Endothelial cell of umbilical vein (primary cell): ENCODE measurements at regions not wholly inside any gene's neighbourhood (a gene's known extent, or its start where the extent isn't known, plus 50 kb on each side); places are given as distances from the start of the nearest gene placed in this dataset.

Source experiments
- BruUV-seq: library from RNA; stranded (reverse); fragments of 400-500 nt; replicated peaks from 2 replicates; lab custom pipeline; 2021; lab: Mats Ljungman, UMichigan
- CTCF ChIA-PET: fragments of 300-600, 350-600 bp; sonication (Branson Sonifier 250); formaldehyde crosslinking; loops from one replicate; lab custom pipeline; 2021; ENCODE audit warnings: antibody characterized with exemption, inconsistent platforms; lab: Charles Lee
- POLR2A ChIA-PET: fragments of 300-600, 350-600 bp; sonication (Branson Sonifier 250); formaldehyde crosslinking; loops from one replicate; lab custom pipeline; 2021; ENCODE audit warnings: antibody characterized with exemption, inconsistent platforms; lab: Charles Lee
- DNase-seq: peaks from one replicate; pipeline ENCODE4 v3.0.0-alpha.2; 2011; ENCODE audit warnings: low read depth, low spot score
- FAIRE-seq: peaks from 2 replicates; lab custom pipeline; 2011; peaks lifted over from hg19 to GRCh38; lab: Jason Lieb, UNC
- H2AFZ ChIP-seq: 2 replicates; pipeline ENCODE4 v1.6.0; 2012; ENCODE audit warnings: low read depth, low read length, control low read depth, inconsistent platforms
- H3K27ac ChIP-seq: 2 replicates; pipeline ENCODE4 v1.5.1; 2011; ENCODE audit warnings: low read depth, mild to moderate bottlenecking, control low read depth, low read length, moderate library complexity; ENCODE audit not compliant: insufficient read depth
- H3K27me3 ChIP-seq, 2 experiments: 2 replicates each; pipeline versions ENCODE4 v1.6.0 to v1.6.1; 2011; ENCODE audit warnings: low read length in 2 of 2, mixed read lengths in 1 of 2; ENCODE audit not compliant: control insufficient read depth in 2 of 2, insufficient read depth in 2 of 2
- H3K36me3 ChIP-seq, 2 experiments: 2 replicates in 1 of 2; 3 replicates in 1 of 2; pipeline ENCODE4 v1.5.1; 2011; ENCODE audit warnings: low read length in 2 of 2, mild to moderate bottlenecking in 1 of 2, moderate library complexity in 1 of 2; ENCODE audit not compliant: control insufficient read depth in 2 of 2, insufficient read depth in 2 of 2; ENCODE audit errors: extremely low read depth in 1 of 2
- H3K4me1 ChIP-seq: 3 replicates; pipeline ENCODE4 v1.5.1; 2011; ENCODE audit warnings: mild to moderate bottlenecking, low read length; ENCODE audit not compliant: control insufficient read depth, insufficient read depth; ENCODE audit errors: extremely low read depth
- H3K4me2 ChIP-seq: 2 replicates; pipeline ENCODE4 v1.6.1; 2011; ENCODE audit warnings: low read length, control low read depth, mixed read lengths; ENCODE audit not compliant: insufficient read depth
- H3K4me3 ChIP-seq, 3 experiments: fragments of 200-600 bp in 1 of 3; sonication (generic), shearing (Covaris generic) in 1 of 3; replicated peaks in 1 of 3; 2 replicates each; pipeline ENCODE4 v1.5.1; 2011 to 2016; ENCODE audit warnings: control low read depth in 3 of 3, low read length in 3 of 3, mild to moderate bottlenecking in 2 of 3, inconsistent platforms in 1 of 3, low read depth in 1 of 3, moderate library complexity in 1 of 3; ENCODE audit not compliant: insufficient read depth in 1 of 3
- H3K79me2 ChIP-seq: 2 replicates; pipeline ENCODE4 v1.6.0; 2012; ENCODE audit warnings: low read length, inconsistent platforms; ENCODE audit not compliant: control insufficient read depth, insufficient read depth
- H3K9ac ChIP-seq: replicated peaks from 2 replicates; pipeline ENCODE3; 2011; ENCODE audit warnings: low read length, control low read depth; ENCODE audit not compliant: insufficient read depth; ENCODE audit errors: extremely low read depth
- H3K9me1 ChIP-seq: replicated peaks from 3 replicates; pipeline ENCODE4 v1.6.0; 2011; ENCODE audit warnings: mild to moderate bottlenecking, low read length; ENCODE audit not compliant: control insufficient read depth, insufficient read depth; ENCODE audit errors: extremely low read depth
- H3K9me3 ChIP-seq: replicated peaks from 2 replicates; pipeline ENCODE4 v1.5.1; 2012; ENCODE audit warnings: low read length, inconsistent platforms; ENCODE audit not compliant: control insufficient read depth, insufficient read depth
- H4K20me1 ChIP-seq: replicated peaks from 2 replicates; pipeline ENCODE3; 2011; ENCODE audit warnings: mild to moderate bottlenecking, low read length; ENCODE audit not compliant: control insufficient read depth, insufficient read depth; ENCODE audit errors: extremely low read depth
- EZH2 ChIP-seq: IDR thresholded peaks from 2 replicates; pipeline ENCODE4 v1.6.1; 2012; ENCODE audit warnings: borderline replicate concordance, low read depth, mild to moderate bottlenecking, moderate library complexity, low read length, inconsistent platforms; ENCODE audit not compliant: severe bottlenecking
- FOS ChIP-seq: IDR thresholded peaks from 2 replicates; pipeline ENCODE4 v1.6.1; 2011; ENCODE audit warnings: mild to moderate bottlenecking, low read length, moderate library complexity, borderline replicate concordance; ENCODE audit not compliant: insufficient read depth
- GATA2 ChIP-seq: IDR thresholded peaks from 2 replicates; pipeline ENCODE4 v1.7.0; 2011; ENCODE audit warnings: low read depth, mild to moderate bottlenecking, moderate library complexity, mixed read lengths, low read length; ENCODE audit not compliant: insufficient read length, insufficient read depth
- JUN ChIP-seq: IDR thresholded peaks from 2 replicates; pipeline ENCODE4 v1.6.1; 2011; ENCODE audit warnings: borderline replicate concordance, low read depth; ENCODE audit not compliant: insufficient read length, insufficient read depth
- MYC ChIP-seq: IDR thresholded peaks from one replicate; pipeline ENCODE4 v1.6.1; 2011; ENCODE audit warnings: mild to moderate bottlenecking, low read depth, low read length
- POLR2A ChIP-seq: IDR thresholded peaks from 2 replicates; pipeline ENCODE4 v1.6.1; 2012; ENCODE audit warnings: low read depth, mild to moderate bottlenecking, control low read depth, low read length
- POLR2AphosphoS5 ChIP-seq: IDR thresholded peaks from 2 replicates; pipeline ENCODE4 v1.6.1; 2012; ENCODE audit warnings: low read depth, mild to moderate bottlenecking, control low read depth, low read length, moderate library complexity; ENCODE audit not compliant: insufficient read depth
- dilution Hi-C: fragments of 300-500 bp; cut with MboI; formaldehyde crosslinking; loops from one replicate; pipeline ENCODE4 v1.15.0; 2019; ENCODE audit warnings: low sequenced_read_pairs; ENCODE audit not compliant: extremely low pct_ligation_motif_present
- intact Hi-C: fragments of 100-400 bp; cut with micrococcal nuclease; formaldehyde crosslinking; loops from one replicate; pipeline ENCODE4 v1.10.0; 2022
- TF ChIP-seq, protein P1 (sequence below): IDR thresholded peaks from 2 replicates; pipeline ENCODE4 v1.6.1; 2011; ENCODE audit not compliant: insufficient read depth, insufficient read length
- TF ChIP-seq, protein P2 (sequence below), 2 donors: IDR thresholded peaks; 1 replicate in 1 of 2; 2 replicates in 1 of 2; pipeline ENCODE4 v1.5.1; 2011; ENCODE audit warnings: low read length in 2 of 2, mild to moderate bottlenecking in 2 of 2, moderate library complexity in 2 of 2, control low read depth in 1 of 2, inconsistent platforms in 1 of 2, low read depth in 1 of 2; ENCODE audit not compliant: insufficient read depth in 1 of 2; ENCODE audit errors: extremely low read depth in 1 of 2

- Histone ChIP-seq H3K27ac (no peak overlapping the region), H3K4me1 (no peaks in the 10 kb centered on the region), H3K79me2 (no peaks in the 10 kb centered on the region), H4K20me1 (no peaks in the 10 kb centered on the region), H3K9ac (no peak overlapping the region), H3K9me1 (no peaks in the 10 kb centered on the region), H3K4me3 (no peak overlapping the region), H3K27me3 (peaks cover under 1 to 6% of the 10 kb centered on the region in 2 experiments), H3K4me2 (no peak overlapping the region), H2AFZ (no peak overlapping the region), H3K9me3 (no peaks in the 10 kb centered on the region), H3K36me3 (no peaks in the 10 kb centered on the region)
- ChIA-PET POLR2A (no interaction called here), CTCF (no interaction called here)
- intact Hi-C loops = no loop called here
- FAIRE-seq = no peak
- dilution Hi-C loops = no loop called here
- TF ChIP-seq MYC (no peak), JUN (no peak), FOS (no peak), POLR2A (no peak), EZH2 (no peak)
- TF ChIP-seq, protein P1, sequence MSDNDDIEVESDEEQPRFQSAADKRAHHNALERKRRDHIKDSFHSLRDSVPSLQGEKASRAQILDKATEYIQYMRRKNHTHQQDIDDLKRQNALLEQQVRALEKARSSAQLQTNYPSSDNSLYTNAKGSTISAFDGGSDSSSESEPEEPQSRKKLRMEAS = no peak
- BruUV-seq = no TSS peak
- DNase-seq = no peak
These were observed 136.3 kb upstream of the ANK3 start for GRCh38 chr10:60525716-60526585.

DNA sequence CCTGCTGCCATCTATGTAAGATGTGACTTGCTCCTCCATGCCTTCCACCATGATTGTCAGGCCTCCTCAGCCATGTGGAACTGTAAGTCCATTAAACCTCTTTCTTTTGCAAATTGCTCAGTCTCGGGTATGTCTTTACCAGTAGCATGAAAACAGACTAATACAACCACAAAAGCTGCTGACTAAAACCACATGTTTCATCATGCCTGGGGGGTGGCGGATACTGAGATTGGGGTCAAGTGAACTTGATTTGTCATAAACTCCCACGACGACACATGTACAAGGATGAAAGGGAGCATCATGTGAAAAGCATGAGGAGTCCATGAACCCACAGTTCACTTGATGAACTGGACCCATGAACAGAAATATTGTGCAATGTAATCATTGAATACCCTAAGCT is 134.9 kb upstream of the ANK3 start:
- TF ChIP-seq, protein P1 = no peak
- TF ChIP-seq POLR2AphosphoS5 = no peak
- no peak for TF ChIP-seq FOS
- no peak for TF ChIP-seq POLR2A
- no peak for TF ChIP-seq GATA2
- TF ChIP-seq JUN = no peak
- TF ChIP-seq, protein P2, sequence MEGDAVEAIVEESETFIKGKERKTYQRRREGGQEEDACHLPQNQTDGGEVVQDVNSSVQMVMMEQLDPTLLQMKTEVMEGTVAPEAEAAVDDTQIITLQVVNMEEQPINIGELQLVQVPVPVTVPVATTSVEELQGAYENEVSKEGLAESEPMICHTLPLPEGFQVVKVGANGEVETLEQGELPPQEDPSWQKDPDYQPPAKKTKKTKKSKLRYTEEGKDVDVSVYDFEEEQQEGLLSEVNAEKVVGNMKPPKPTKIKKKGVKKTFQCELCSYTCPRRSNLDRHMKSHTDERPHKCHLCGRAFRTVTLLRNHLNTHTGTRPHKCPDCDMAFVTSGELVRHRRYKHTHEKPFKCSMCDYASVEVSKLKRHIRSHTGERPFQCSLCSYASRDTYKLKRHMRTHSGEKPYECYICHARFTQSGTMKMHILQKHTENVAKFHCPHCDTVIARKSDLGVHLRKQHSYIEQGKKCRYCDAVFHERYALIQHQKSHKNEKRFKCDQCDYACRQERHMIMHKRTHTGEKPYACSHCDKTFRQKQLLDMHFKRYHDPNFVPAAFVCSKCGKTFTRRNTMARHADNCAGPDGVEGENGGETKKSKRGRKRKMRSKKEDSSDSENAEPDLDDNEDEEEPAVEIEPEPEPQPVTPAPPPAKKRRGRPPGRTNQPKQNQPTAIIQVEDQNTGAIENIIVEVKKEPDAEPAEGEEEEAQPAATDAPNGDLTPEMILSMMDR (IDR thresholded peaks at IDR 0.05; ENCODE audit: extremely low read depth in 1 of 2, insufficient read depth in 1 of 2, low read depth in 1 of 2, low read length in 2 of 2) = no peak
- Histone ChIP-seq H3K9me1 (no peaks in the 10 kb centered on the region), H2AFZ (no peak overlapping the region), H3K4me1 (no peaks in the 10 kb centered on the region), H3K4me3 (no peak overlapping the region), H3K36me3 (no peaks in the 10 kb centered on the region), H3K27me3 (peaks cover 0 to 6% of the 10 kb centered on the region in 2 experiments), H3K4me2 (no peak overlapping the region), H4K20me1 (no peaks in the 10 kb centered on the region), H3K79me2 (no peaks in the 10 kb centered on the region), H3K9ac (no peak overlapping the region), H3K27ac (no peak overlapping the region), H3K9me3 (no peaks in the 10 kb centered on the region)
- dilution Hi-C loops (no loop called here), intact Hi-C loops (no loop called here)
- BruUV-seq = no TSS peak
- FAIRE-seq (no peak), DNase-seq (no peak)
- CTCF ChIA-PET = no interaction called here
- POLR2A ChIA-PET = no interaction called here
